GM23338 (cell line): ENCODE measurements at regions not wholly inside any gene's neighbourhood (a gene's known extent, or its start where the extent isn't known, plus 50 kb on each side); places are given as distances from the start of the nearest gene placed in this dataset.

Experiments
- CREB1 ChIP-seq: fragments of 250-450 bp; sonication (Bioruptor Pico); IDR thresholded peaks from 2 replicates; pipeline ENCODE4 v1.5.0; 2020; ENCODE audit warnings: low read depth, mild to moderate bottlenecking, moderate library complexity
- EZH2 ChIP-seq: fragments of 200-600 bp; sonication (generic); IDR thresholded peaks from one replicate; pipeline ENCODE4 v1.8.0; 2017; ENCODE audit warnings: antibody characterized with exemption, mild to moderate bottlenecking, low read depth; ENCODE audit not compliant: unreplicated experiment
- JUNB ChIP-seq: IDR thresholded peaks from one replicate; pipeline ENCODE4 v1.6.1; 2016; ENCODE audit warnings: antibody characterized with exemption; ENCODE audit not compliant: unreplicated experiment
- NANOG ChIP-seq: IDR thresholded peaks from 2 replicates; pipeline ENCODE4 v1.6.1; 2016; ENCODE audit warnings: antibody characterized with exemption, borderline replicate concordance
- POLR2AphosphoS5 ChIP-seq: IDR thresholded peaks from 2 replicates; pipeline ENCODE4 v1.6.1; 2016; ENCODE audit warnings: antibody characterized with exemption, low read depth
- TF ChIP-seq, protein P1 (sequence below), 2 experiments: fragments of 200-600 bp in 1 of 2; sonication (generic) in 1 of 2; conservative IDR thresholded peaks; 2 replicates each; pipeline versions ENCODE4 v1.5.1 to v1.6.1; 2016 to 2017; ENCODE audit warnings: antibody characterized with exemption in 2 of 2, low read depth in 2 of 2, mild to moderate bottlenecking in 2 of 2, moderate library complexity in 1 of 2

DNA sequence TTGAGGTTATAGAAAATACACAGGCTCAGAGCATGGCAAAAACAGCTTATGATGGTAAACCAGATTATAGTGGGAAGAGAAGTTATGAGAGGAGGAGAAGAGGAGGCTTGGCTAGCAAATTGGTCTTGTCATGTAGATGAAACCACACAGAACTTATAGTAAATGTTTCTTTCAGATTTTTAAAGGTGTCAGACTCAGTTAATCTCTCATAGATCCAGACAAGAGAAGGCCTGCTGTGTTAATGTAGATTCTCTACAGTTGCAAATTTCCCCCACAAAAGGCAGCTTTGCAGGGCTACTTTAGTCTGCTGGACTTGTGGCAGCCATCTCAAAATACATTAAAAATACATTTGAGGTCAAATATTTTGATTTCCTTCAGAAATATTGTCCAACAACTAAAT, 1731.7 kb downstream of the ARAP2 start:
- no peak for TF ChIP-seq EZH2
- no peak for TF ChIP-seq POLR2AphosphoS5
- TF ChIP-seq, protein P1, sequence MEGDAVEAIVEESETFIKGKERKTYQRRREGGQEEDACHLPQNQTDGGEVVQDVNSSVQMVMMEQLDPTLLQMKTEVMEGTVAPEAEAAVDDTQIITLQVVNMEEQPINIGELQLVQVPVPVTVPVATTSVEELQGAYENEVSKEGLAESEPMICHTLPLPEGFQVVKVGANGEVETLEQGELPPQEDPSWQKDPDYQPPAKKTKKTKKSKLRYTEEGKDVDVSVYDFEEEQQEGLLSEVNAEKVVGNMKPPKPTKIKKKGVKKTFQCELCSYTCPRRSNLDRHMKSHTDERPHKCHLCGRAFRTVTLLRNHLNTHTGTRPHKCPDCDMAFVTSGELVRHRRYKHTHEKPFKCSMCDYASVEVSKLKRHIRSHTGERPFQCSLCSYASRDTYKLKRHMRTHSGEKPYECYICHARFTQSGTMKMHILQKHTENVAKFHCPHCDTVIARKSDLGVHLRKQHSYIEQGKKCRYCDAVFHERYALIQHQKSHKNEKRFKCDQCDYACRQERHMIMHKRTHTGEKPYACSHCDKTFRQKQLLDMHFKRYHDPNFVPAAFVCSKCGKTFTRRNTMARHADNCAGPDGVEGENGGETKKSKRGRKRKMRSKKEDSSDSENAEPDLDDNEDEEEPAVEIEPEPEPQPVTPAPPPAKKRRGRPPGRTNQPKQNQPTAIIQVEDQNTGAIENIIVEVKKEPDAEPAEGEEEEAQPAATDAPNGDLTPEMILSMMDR (conservative IDR thresholded peaks at IDR 0.05; ENCODE audit: low read depth in 2 of 2): no peak
- TF ChIP-seq CREB1 (CRISPR knock-in tag): no peak
- TF ChIP-seq NANOG: 0 out of 2 replicates have a peak, but pooled peaks have one; percentile 26
- TF ChIP-seq JUNB: no peak
